ENCODE measurements at regions not wholly inside any gene's neighbourhood (a gene's known extent, or its start where the extent isn't known, plus 50 kb on each side); places are given as distances from the start of the nearest gene placed in this dataset.

GRCh38 chr5:145506185-145506850, 328.8 kb downstream of the PRELID2 start:
- DNase-seq (ENCODE audit: low read depth, low spot score), result no peak

- DNase-seq (ENCODE audit: low read depth, low spot score), result no peak
Measured at GRCh38 chr5:145502906-145503305, 332.2 kb downstream of the PRELID2 start.

- DNase-seq (ENCODE audit: low read depth, low spot score), result no peak
Measured at GRCh38 chr5:145500710-145501109, 334.4 kb downstream of the PRELID2 start.

GRCh38 chr5:145499483-145499882, 335.7 kb downstream of the PRELID2 start:
- no peak for DNase-seq (ENCODE audit: low read depth, low spot score)

- no peak for DNase-seq (ENCODE audit: low read depth, low spot score)
Measured at GRCh38 chr5:145497052-145497451, 338.1 kb downstream of the PRELID2 start.

GRCh38 chr5:145495741-145496140, 339.4 kb downstream of the PRELID2 start:
- no peak for DNase-seq (ENCODE audit: low read depth, low spot score)

- DNase-seq (ENCODE audit: low read depth, low spot score), result no peak
Measured at GRCh38 chr5:145495196-145495595, 339.9 kb downstream of the PRELID2 start.

GRCh38 chr5:145493435-145493834, 341.7 kb downstream of the PRELID2 start:
- no peak for DNase-seq (ENCODE audit: low read depth, low spot score)

- no peak for DNase-seq (ENCODE audit: low read depth, low spot score)
Measured at GRCh38 chr5:145489516-145489915, 345.6 kb downstream of the PRELID2 start.

- no peak for DNase-seq (ENCODE audit: low read depth, low spot score)
Measured at GRCh38 chr5:145484158-145484557, 351.0 kb downstream of the PRELID2 start.

- DNase-seq (ENCODE audit: low read depth, low spot score), result no peak
Measured at GRCh38 chr5:145483212-145483611, 351.9 kb downstream of the PRELID2 start.

- no peak for DNase-seq (ENCODE audit: low read depth, low spot score)
Measured at GRCh38 chr5:145479857-145480256, 355.3 kb downstream of the PRELID2 start.

GRCh38 chr5:145479271-145479670, 355.9 kb downstream of the PRELID2 start:
- DNase-seq (ENCODE audit: low read depth, low spot score), result peak; percentile 35

- DNase-seq (ENCODE audit: low read depth, low spot score), result no peak
Measured at GRCh38 chr5:145478651-145479050, 356.5 kb downstream of the PRELID2 start.

- no peak for DNase-seq (ENCODE audit: low read depth, low spot score)
Measured at GRCh38 chr5:145473042-145473642, 362.0 kb downstream of the PRELID2 start.

GRCh38 chr5:145471831-145472612, 363.1 kb downstream of the PRELID2 start:
- DNase-seq (ENCODE audit: low read depth, low spot score), result no peak

GRCh38 chr5:145471026-145471425, 364.1 kb downstream of the PRELID2 start:
- no peak for DNase-seq (ENCODE audit: low read depth, low spot score)

- no peak for DNase-seq (ENCODE audit: low read depth, low spot score)
Measured at GRCh38 chr5:145470396-145470979, 364.7 kb downstream of the PRELID2 start.

- no peak for DNase-seq (ENCODE audit: low read depth, low spot score)
Measured at GRCh38 chr5:145467446-145467845, 367.7 kb downstream of the PRELID2 start.

- no peak for DNase-seq (ENCODE audit: low read depth, low spot score)
Measured at GRCh38 chr5:145466533-145466932, 368.6 kb downstream of the PRELID2 start.

GRCh38 chr5:145465474-145466263, 369.5 kb downstream of the PRELID2 start:
- no peak for DNase-seq (ENCODE audit: low read depth, low spot score)

- no peak for DNase-seq (ENCODE audit: low read depth, low spot score)
Measured at GRCh38 chr5:145464171-145464570, 371.0 kb downstream of the PRELID2 start.

Measured in iPS DF 19.7 (cell line).